HL-60/S4 treated with retinoic acid at 250 ng/mL for 4 days and 3 days (cell line): ENCODE measurements at regions not wholly inside any gene's neighbourhood (a gene's known extent, or its start where the extent isn't known, plus 50 kb on each side); places are given as distances from the start of the nearest gene placed in this dataset.

Source experiments
- in situ Hi-C: fragments of 300-500 bp; cut with MboI; formaldehyde crosslinking; loops from 2 replicates; pipeline ENCODE4 v1.7.0; 2022; ENCODE audit warnings: low sequenced_read_pairs

GRCh38 chr20:40955326-40955725, 73.3 kb upstream of the TOP1 start:
- in situ Hi-C loops, result loop anchor here (25.0 kb wide), 1 partner anchor 382 kb away; the partner anchor contains the start of gene LPIN3

- in situ Hi-C loops, result loop anchor here (25.0 kb wide), 1 partner anchor 381 kb away; the partner anchor contains the start of gene LPIN3
Observed at GRCh38 chr20:40955826-40956225, 72.8 kb upstream of the TOP1 start.

- in situ Hi-C loops, result loop anchor here (25.0 kb wide), 1 partner anchor 381 kb away; the partner anchor contains the start of gene LPIN3
Observed at GRCh38 chr20:40956542-40957264, 71.9 kb upstream of the TOP1 start.

- in situ Hi-C loops, result loop anchor here (25.0 kb wide), 1 partner anchor 380 kb away; the partner anchor contains the start of gene LPIN3
Observed at GRCh38 chr20:40957265-40957760, 71.3 kb upstream of the TOP1 start.

GRCh38 chr20:40958598-40958997, 70.0 kb upstream of the TOP1 start:
- in situ Hi-C loops, result loop anchor here (25.0 kb wide), 1 partner anchor 379 kb away; the partner anchor contains the start of gene LPIN3

GRCh38 chr20:40959325-40960092, 69.1 kb upstream of the TOP1 start:
- in situ Hi-C loops, result loop anchor here (10.0 to 25.0 kb wide), 2 partner anchors 378 to 1075 kb away; partner anchors contain the start of gene LPIN3

- in situ Hi-C loops, result loop anchor here (10.0 to 25.0 kb wide), 2 partner anchors 377 to 1075 kb away; partner anchors contain the start of gene LPIN3
Observed at GRCh38 chr20:40960101-40960500, 68.5 kb upstream of the TOP1 start.

- in situ Hi-C loops, result loop anchor here (10.0 to 25.0 kb wide), 2 partner anchors 377 to 1076 kb away; partner anchors contain the start of gene LPIN3
Observed at GRCh38 chr20:40960521-40960956, 68.1 kb upstream of the TOP1 start.

GRCh38 chr20:40961176-40961575, 67.4 kb upstream of the TOP1 start:
- in situ Hi-C loops, result loop anchor here (10.0 to 25.0 kb wide), 2 partner anchors 376 to 1076 kb away; partner anchors contain the start of gene LPIN3

GRCh38 chr20:40961686-40962640, 66.7 kb upstream of the TOP1 start:
- in situ Hi-C loops, result loop anchor here (10.0 to 25.0 kb wide), 2 partner anchors 375 to 1077 kb away; partner anchors contain the start of gene LPIN3

- in situ Hi-C loops, result loop anchor here (10.0 to 25.0 kb wide), 2 partner anchors 374 to 1078 kb away; partner anchors contain the start of gene LPIN3
Observed at GRCh38 chr20:40962733-40963504, 65.7 kb upstream of the TOP1 start.

GRCh38 chr20:40963505-40963845, 65.1 kb upstream of the TOP1 start:
- in situ Hi-C loops, result loop anchor here (10.0 to 25.0 kb wide), 2 partner anchors 374 to 1079 kb away; partner anchors contain the start of gene LPIN3

GRCh38 chr20:40965671-40966070, 63.0 kb upstream of the TOP1 start:
- in situ Hi-C loops, result loop anchor here (10.0 to 25.0 kb wide), 2 partner anchors 372 to 1081 kb away; partner anchors contain the start of gene LPIN3

- in situ Hi-C loops, result loop anchor here (10.0 to 25.0 kb wide), 2 partner anchors 371 to 1081 kb away; partner anchors contain the start of gene LPIN3
Observed at GRCh38 chr20:40966103-40966502, 62.5 kb upstream of the TOP1 start.

- in situ Hi-C loops, result loop anchor here (10.0 to 25.0 kb wide), 2 partner anchors 371 to 1082 kb away; partner anchors contain the start of gene LPIN3
Observed at GRCh38 chr20:40966516-40967185, 62.0 kb upstream of the TOP1 start.

- in situ Hi-C loops, result loop anchor here (10.0 to 25.0 kb wide), 2 partner anchors 370 to 1083 kb away; partner anchors contain the start of gene LPIN3
Observed at GRCh38 chr20:40967700-40968099, 60.9 kb upstream of the TOP1 start.

GRCh38 chr20:40968816-40969562, 59.6 kb upstream of the TOP1 start:
- in situ Hi-C loops, result loop anchor here (10.0 to 25.0 kb wide), 2 partner anchors 368 to 1084 kb away; partner anchors contain the start of gene LPIN3
